HCT116 (cell line): ENCODE measurements at regions not wholly inside any gene's neighbourhood (a gene's known extent, or its start where the extent isn't known, plus 50 kb on each side); places are given as distances from the start of the nearest gene placed in this dataset.

Source experiments
- ATAC-seq: fragments of 200-7000 bp; cut with Tn5 transposase; 2 replicates; pipeline ENCODE4 v1.9.1; 2020; ENCODE audit warnings: mild to moderate bottlenecking, moderate library complexity
- BruUV-seq: library from RNA; stranded (reverse); fragments of 400-500 nt; replicated peaks from 2 replicates; lab custom pipeline; 2021; lab: Mats Ljungman, UMichigan
- CTCF ChIA-PET: fragments of 300-600 bp; sonication (Branson Sonifier 250); formaldehyde crosslinking; loops from one replicate; lab custom pipeline; 2021; ENCODE audit warnings: antibody characterized with exemption; lab: Charles Lee
- POLR2A ChIA-PET: fragments of 300-600, 350-600 bp; sonication (Branson Sonifier 250); formaldehyde crosslinking; loops from one replicate; lab custom pipeline; 2021; ENCODE audit warnings: antibody characterized with exemption; lab: Charles Lee
- RAD21 ChIA-PET, 2 experiments: fragments of 300-600 bp; sonication (Branson Sonifier 250); formaldehyde crosslinking; loops; one replicate each; lab custom pipeline; 2023; ENCODE audit warnings: low total read pairs in 2 of 2; ENCODE audit not compliant: uncharacterized antibody in 2 of 2, unreplicated experiment in 2 of 2, low non-redundant PET in 1 of 2; lab: Charles Lee
- DNase-seq: peaks from one replicate; pipeline ENCODE4 v3.0.0-alpha.2; 2010; ENCODE audit warnings: low read depth, low spot score
- H2AFZ ChIP-seq: fragments of 200-600 bp; shearing (Covaris generic), sonication (generic); 2 replicates; pipeline ENCODE4 v1.6.1; 2017; ENCODE audit warnings: low read depth, mixed run types, mixed read lengths, antibody characterized with exemption, low read length; ENCODE audit not compliant: poor library complexity, severe bottlenecking
- H3K27ac ChIP-seq: 2 replicates; pipeline ENCODE4 v1.5.1; 2012; ENCODE audit warnings: low read depth, low read length
- H3K27me3 ChIP-seq: fragments of 200-600 bp; sonication (generic); 2 replicates; pipeline ENCODE4 v1.6.1; 2016; ENCODE audit warnings: mixed run types, low read length, mixed read lengths; ENCODE audit not compliant: insufficient read depth
- H3K36me3 ChIP-seq, 2 experiments: fragments of 200-500 bp in 1 of 2; fragments of 200-600 bp in 1 of 2; sonication (Bioruptor generic) in 1 of 2; sonication (generic) in 1 of 2; 2 replicates each; pipeline versions ENCODE4 v1.5.1 to v1.6.1; 2014 to 2016; ENCODE audit warnings: low read length in 2 of 2, inconsistent platforms in 1 of 2, mixed read lengths in 1 of 2, mixed run types in 1 of 2; ENCODE audit not compliant: insufficient read depth in 2 of 2, control insufficient read depth in 1 of 2
- H3K4me1 ChIP-seq, 2 experiments: fragments of 200-600 bp in 1 of 2; sonication (generic) in 1 of 2; 2 replicates each; pipeline versions ENCODE4 v1.5.1 to v1.6.1; 2012 to 2017; ENCODE audit warnings: low read length in 2 of 2, inconsistent platforms in 1 of 2, mild to moderate bottlenecking in 1 of 2, mixed read lengths in 1 of 2, mixed run types in 1 of 2, moderate library complexity in 1 of 2; ENCODE audit not compliant: insufficient read depth in 2 of 2, control insufficient read depth in 1 of 2
- H3K4me2 ChIP-seq: fragments of 200-600 bp; sonication (generic); 2 replicates; pipeline ENCODE4 v1.6.1; 2017; ENCODE audit warnings: mixed run types, low read length, mixed read lengths
- H3K4me3 ChIP-seq, 2 experiments: fragments of 200-600 bp in 1 of 2; sonication (generic) in 1 of 2; replicated peaks in 1 of 2; 2 replicates each; pipeline ENCODE4 v1.5.1; 2011 to 2016; ENCODE audit warnings: low read length in 2 of 2, control low read depth in 1 of 2, low read depth in 1 of 2, mild to moderate bottlenecking in 1 of 2, mixed read lengths in 1 of 2, mixed run types in 1 of 2
- H3K79me2 ChIP-seq: fragments of 200-600 bp; sonication (generic); 2 replicates; pipeline ENCODE4 v1.6.1; 2017; ENCODE audit warnings: mild to moderate bottlenecking, mixed run types, low read length, moderate library complexity, mixed read lengths; ENCODE audit not compliant: insufficient read depth
- H3K9ac ChIP-seq: fragments of 200-600 bp; sonication (generic); 2 replicates; pipeline ENCODE4 v1.6.1; 2016; ENCODE audit warnings: low read length, mixed read lengths
- H3K9me2 ChIP-seq: fragments of 200-600 bp; sonication (generic), shearing (Covaris generic); 2 replicates; pipeline ENCODE4 v1.6.1; 2017; ENCODE audit warnings: mixed run types, mild to moderate bottlenecking, moderate library complexity; ENCODE audit not compliant: insufficient read depth
- H3K9me3 ChIP-seq, 2 experiments: fragments of 200-500 bp in 1 of 2; fragments of 200-600 bp in 1 of 2; sonication (Bioruptor generic) in 1 of 2; sonication (generic) in 1 of 2; 2 replicates each; pipeline ENCODE4 v1.6.1; 2014 to 2017; ENCODE audit warnings: low read length in 2 of 2, mixed read lengths in 2 of 2, inconsistent platforms in 1 of 2, low read depth in 1 of 2, mild to moderate bottlenecking in 1 of 2, mixed run types in 1 of 2, moderate library complexity in 1 of 2; ENCODE audit not compliant: control insufficient read depth in 1 of 2, insufficient read depth in 1 of 2
- H4K20me1 ChIP-seq: fragments of 200-600 bp; sonication (generic), shearing (Covaris generic); 2 replicates; pipeline ENCODE4 v1.6.1; 2017; ENCODE audit warnings: mixed run types, mild to moderate bottlenecking, moderate library complexity; ENCODE audit not compliant: insufficient read depth
- CEBPB ChIP-seq: IDR thresholded peaks from 2 replicates; pipeline ENCODE4 v1.6.1; 2012; ENCODE audit warnings: low read depth
- ELF1 ChIP-seq: IDR thresholded peaks from 2 replicates; pipeline ENCODE4 v1.6.1; 2012; ENCODE audit warnings: low read depth, borderline replicate concordance
- FOSL1 ChIP-seq: IDR thresholded peaks from 2 replicates; pipeline ENCODE4 v1.6.1; 2012; ENCODE audit warnings: low read depth
- JUND ChIP-seq: IDR thresholded peaks from 2 replicates; pipeline ENCODE4 v1.6.1; 2012
- POLR2A ChIP-seq: IDR thresholded peaks from 2 replicates; pipeline ENCODE4 v1.7.0; 2011; ENCODE audit warnings: borderline replicate concordance; ENCODE audit not compliant: insufficient read depth, insufficient read length; ENCODE audit errors: extremely low read depth
- RAD21 ChIP-seq: IDR thresholded peaks from 2 replicates; pipeline ENCODE4 v1.6.1; 2012; ENCODE audit warnings: low read depth, mild to moderate bottlenecking
- SIN3A ChIP-seq: IDR thresholded peaks from 2 replicates; pipeline ENCODE4 v1.6.1; 2012; ENCODE audit warnings: low read depth
- SP1 ChIP-seq: IDR thresholded peaks from 2 replicates; pipeline ENCODE4 v1.6.1; 2012; ENCODE audit warnings: low read depth
- SRF ChIP-seq: IDR thresholded peaks from 2 replicates; pipeline ENCODE4 v1.6.1; 2012; ENCODE audit warnings: low read depth
- YY1 ChIP-seq: IDR thresholded peaks from 2 replicates; pipeline ENCODE4 v1.6.1; 2011; ENCODE audit warnings: low read length, low read depth, moderate library complexity, mild to moderate bottlenecking; ENCODE audit not compliant: insufficient replicate concordance; ENCODE audit errors: extremely low read depth
- ZNF274 ChIP-seq: fragments of 200-500 bp; sonication (Bioruptor generic); IDR thresholded peaks from 2 replicates; pipeline ENCODE4 v1.6.1; 2014; ENCODE audit warnings: mild to moderate bottlenecking, low read depth, low read length, inconsistent platforms
- intact Hi-C: fragments of 100-400 bp; cut with micrococcal nuclease; formaldehyde crosslinking; loops from 2 replicates; pipeline ENCODE4 v1.10.0; 2022
- TF ChIP-seq, protein P1 (sequence below): IDR thresholded peaks from 2 replicates; pipeline ENCODE4 v1.6.1; 2012
- TF ChIP-seq, protein P2 (sequence below): IDR thresholded peaks from 2 replicates; pipeline ENCODE4 v1.6.1; 2012
- TF ChIP-seq, protein P3 (sequence below): IDR thresholded peaks from 2 replicates; pipeline ENCODE4 v1.6.1; 2012; ENCODE audit warnings: low read depth
- TF ChIP-seq, protein P4 (sequence below), 3 experiments: fragments of 200-600 bp in 1 of 3; sonication (generic) in 1 of 3; IDR thresholded peaks in 2 of 3; conservative IDR thresholded peaks in 1 of 3; 2 replicates each; pipeline ENCODE4 v1.5.1; 2012 to 2017; ENCODE audit warnings: low read depth in 2 of 3, low read length in 2 of 3, antibody characterized with exemption in 1 of 3, borderline replicate concordance in 1 of 3, control low read depth in 1 of 3, mild to moderate bottlenecking in 1 of 3, mixed read lengths in 1 of 3, mixed run types in 1 of 3, moderate library complexity in 1 of 3; ENCODE audit not compliant: insufficient read depth in 1 of 3

DNA sequence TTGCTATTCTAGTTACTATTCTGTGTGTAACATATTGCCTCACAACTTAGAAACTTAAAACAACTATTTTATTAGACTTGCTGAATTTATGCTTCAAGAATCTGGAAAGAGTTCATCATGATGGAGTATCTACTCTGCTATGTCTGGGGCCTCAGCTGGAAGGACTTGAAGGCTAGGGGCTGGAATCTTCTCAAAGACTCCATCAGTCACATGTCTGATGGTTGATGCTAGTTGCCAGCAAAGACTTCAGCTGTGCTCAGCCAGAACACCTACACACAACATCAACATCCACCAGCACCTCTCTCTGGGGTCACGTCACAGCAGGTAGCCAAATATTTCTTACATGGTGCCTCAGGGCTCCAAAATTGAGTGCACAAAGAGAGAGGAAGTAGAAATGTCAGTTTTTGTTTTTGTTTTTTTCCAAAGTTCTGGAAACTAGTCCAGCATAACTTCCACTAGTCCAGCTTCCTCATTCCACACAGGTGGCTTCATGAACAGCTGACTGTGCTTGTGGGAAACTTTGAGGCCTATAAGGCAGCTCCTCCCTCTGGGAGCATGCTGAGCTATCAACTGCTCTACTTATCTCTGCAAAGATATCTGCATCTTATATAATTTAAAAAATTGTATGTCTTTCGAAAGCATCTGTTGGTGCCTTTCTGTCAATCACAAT lies 325.4 kb upstream of the AGTR1 start:
- Histone ChIP-seq H3K27ac (no peak overlapping the region), H4K20me1 (no peaks in the 10 kb centered on the region), H3K27me3 (no peaks in the 10 kb centered on the region), H3K9me2 (no peaks in the 10 kb centered on the region), H3K9ac (no peak overlapping the region), H3K9me3 (no peaks in the 10 kb centered on the region), H2AFZ (no peak overlapping the region), H3K79me2 (no peaks in the 10 kb centered on the region)
- POLR2A ChIA-PET: no interaction called here
- ATAC-seq: no peak
- intact Hi-C loops: no loop called here
- DNase-seq: no peak
- TF ChIP-seq ELF1: peak; percentile 41
- TF ChIP-seq, protein P1, sequence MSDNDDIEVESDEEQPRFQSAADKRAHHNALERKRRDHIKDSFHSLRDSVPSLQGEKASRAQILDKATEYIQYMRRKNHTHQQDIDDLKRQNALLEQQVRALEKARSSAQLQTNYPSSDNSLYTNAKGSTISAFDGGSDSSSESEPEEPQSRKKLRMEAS: 0 out of 2 replicates have a peak, but pooled peaks have one; percentile 19
- no peak for TF ChIP-seq FOSL1
- TF ChIP-seq JUND: no peak
- TF ChIP-seq, all 23 proteins: peak for 2
- no peaks in the 10 kb centered on the region for H3K4me1 ChIP-seq
- ChIA-PET RAD21 (no interaction called here), CTCF (no interaction called here)
- no peaks in the 10 kb centered on the region for H3K36me3 ChIP-seq
- H3K4me2 ChIP-seq: no peak overlapping the region
- no TSS peak for BruUV-seq
- no peak overlapping the region for H3K4me3 ChIP-seq

DNA sequence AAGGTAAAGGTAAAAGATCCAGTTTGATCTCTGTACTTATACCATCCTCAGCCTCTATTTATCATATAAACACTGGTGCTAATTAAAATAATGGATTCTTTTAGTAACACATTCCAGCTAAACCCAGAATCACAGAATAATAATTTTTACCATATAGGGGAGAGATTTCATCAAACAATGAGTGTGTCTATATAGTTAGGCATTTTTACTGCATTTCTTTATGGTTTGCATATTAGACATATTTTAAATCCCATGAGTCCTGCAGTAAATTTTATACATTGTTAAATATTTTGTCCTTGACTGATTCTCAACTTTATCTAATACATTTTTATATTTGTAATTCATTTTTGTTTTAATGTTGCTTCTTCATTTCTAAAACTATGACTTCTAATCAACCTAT lies 323.7 kb upstream of the AGTR1 start:
- Histone ChIP-seq H3K4me2 (no peak overlapping the region), H4K20me1 (no peaks in the 10 kb centered on the region), H3K9me3 (no peaks in the 10 kb centered on the region), H2AFZ (no peak overlapping the region), H3K9ac (no peak overlapping the region), H3K27me3 (no peaks in the 10 kb centered on the region), H3K36me3 (no peaks in the 10 kb centered on the region), H3K27ac (no peak overlapping the region), H3K4me1 (no peaks in the 10 kb centered on the region), H3K4me3 (no peak overlapping the region), H3K9me2 (no peaks in the 10 kb centered on the region), H3K79me2 (no peaks in the 10 kb centered on the region)
- POLR2A ChIA-PET: no interaction called here
- intact Hi-C loops: no loop called here
- CTCF ChIA-PET: no interaction called here
- no peak for ATAC-seq
- BruUV-seq: no TSS peak
- RAD21 ChIA-PET: no interaction called here
- DNase-seq: no peak
- TF ChIP-seq, protein P2, sequence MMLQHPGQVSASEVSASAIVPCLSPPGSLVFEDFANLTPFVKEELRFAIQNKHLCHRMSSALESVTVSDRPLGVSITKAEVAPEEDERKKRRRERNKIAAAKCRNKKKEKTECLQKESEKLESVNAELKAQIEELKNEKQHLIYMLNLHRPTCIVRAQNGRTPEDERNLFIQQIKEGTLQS: no peak
- TF ChIP-seq, protein P3, sequence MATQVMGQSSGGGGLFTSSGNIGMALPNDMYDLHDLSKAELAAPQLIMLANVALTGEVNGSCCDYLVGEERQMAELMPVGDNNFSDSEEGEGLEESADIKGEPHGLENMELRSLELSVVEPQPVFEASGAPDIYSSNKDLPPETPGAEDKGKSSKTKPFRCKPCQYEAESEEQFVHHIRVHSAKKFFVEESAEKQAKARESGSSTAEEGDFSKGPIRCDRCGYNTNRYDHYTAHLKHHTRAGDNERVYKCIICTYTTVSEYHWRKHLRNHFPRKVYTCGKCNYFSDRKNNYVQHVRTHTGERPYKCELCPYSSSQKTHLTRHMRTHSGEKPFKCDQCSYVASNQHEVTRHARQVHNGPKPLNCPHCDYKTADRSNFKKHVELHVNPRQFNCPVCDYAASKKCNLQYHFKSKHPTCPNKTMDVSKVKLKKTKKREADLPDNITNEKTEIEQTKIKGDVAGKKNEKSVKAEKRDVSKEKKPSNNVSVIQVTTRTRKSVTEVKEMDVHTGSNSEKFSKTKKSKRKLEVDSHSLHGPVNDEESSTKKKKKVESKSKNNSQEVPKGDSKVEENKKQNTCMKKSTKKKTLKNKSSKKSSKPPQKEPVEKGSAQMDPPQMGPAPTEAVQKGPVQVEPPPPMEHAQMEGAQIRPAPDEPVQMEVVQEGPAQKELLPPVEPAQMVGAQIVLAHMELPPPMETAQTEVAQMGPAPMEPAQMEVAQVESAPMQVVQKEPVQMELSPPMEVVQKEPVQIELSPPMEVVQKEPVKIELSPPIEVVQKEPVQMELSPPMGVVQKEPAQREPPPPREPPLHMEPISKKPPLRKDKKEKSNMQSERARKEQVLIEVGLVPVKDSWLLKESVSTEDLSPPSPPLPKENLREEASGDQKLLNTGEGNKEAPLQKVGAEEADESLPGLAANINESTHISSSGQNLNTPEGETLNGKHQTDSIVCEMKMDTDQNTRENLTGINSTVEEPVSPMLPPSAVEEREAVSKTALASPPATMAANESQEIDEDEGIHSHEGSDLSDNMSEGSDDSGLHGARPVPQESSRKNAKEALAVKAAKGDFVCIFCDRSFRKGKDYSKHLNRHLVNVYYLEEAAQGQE: no peak
- TF ChIP-seq RAD21 (no peak), JUND (no peak), CEBPB (no peak), SRF (no peak), POLR2A (no peak), SP1 (no peak), SIN3A (no peak), ZNF274 (no peak), ELF1 (no peak), YY1 (no peak)
- TF ChIP-seq, protein P4, sequence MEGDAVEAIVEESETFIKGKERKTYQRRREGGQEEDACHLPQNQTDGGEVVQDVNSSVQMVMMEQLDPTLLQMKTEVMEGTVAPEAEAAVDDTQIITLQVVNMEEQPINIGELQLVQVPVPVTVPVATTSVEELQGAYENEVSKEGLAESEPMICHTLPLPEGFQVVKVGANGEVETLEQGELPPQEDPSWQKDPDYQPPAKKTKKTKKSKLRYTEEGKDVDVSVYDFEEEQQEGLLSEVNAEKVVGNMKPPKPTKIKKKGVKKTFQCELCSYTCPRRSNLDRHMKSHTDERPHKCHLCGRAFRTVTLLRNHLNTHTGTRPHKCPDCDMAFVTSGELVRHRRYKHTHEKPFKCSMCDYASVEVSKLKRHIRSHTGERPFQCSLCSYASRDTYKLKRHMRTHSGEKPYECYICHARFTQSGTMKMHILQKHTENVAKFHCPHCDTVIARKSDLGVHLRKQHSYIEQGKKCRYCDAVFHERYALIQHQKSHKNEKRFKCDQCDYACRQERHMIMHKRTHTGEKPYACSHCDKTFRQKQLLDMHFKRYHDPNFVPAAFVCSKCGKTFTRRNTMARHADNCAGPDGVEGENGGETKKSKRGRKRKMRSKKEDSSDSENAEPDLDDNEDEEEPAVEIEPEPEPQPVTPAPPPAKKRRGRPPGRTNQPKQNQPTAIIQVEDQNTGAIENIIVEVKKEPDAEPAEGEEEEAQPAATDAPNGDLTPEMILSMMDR (IDR thresholded peaks at IDR 0.05 in 2 of 3, conservative IDR thresholded peaks at IDR 0.05 in 1 of 3; ENCODE audit: borderline replicate concordance in 1 of 3, insufficient read depth in 1 of 3, low read depth in 2 of 3, low read length in 2 of 3): no peak
- TF ChIP-seq, protein P1: no peak
